WTC11 (cell line): ENCODE measurements at regions not wholly inside any gene's neighbourhood (a gene's known extent, or its start where the extent isn't known, plus 50 kb on each side); places are given as distances from the start of the nearest gene placed in this dataset.

Experiments used
- ATAC-seq: fragments of 200-7000 bp; cut with Tn5 transposase; 2 replicates; pipeline ENCODE4 v1.10.0; 2021; ENCODE audit warnings: mild to moderate bottlenecking, moderate library complexity
- CTCF ChIA-PET: fragments of 300-600 bp; sonication (Branson Sonifier 250); formaldehyde crosslinking; loops from one replicate; lab custom pipeline; 2021; ENCODE audit warnings: antibody characterized with exemption; lab: Charles Lee
- POLR2A ChIA-PET: fragments of 350-600 bp; sonication (Branson Sonifier 250); formaldehyde crosslinking; loops from one replicate; lab custom pipeline; 2021; ENCODE audit warnings: antibody characterized with exemption; lab: Charles Lee
- DNase-seq: peaks from one replicate; pipeline ENCODE4 v3.0.0; 2021; ENCODE audit warnings: low spot score
- H3K27ac Mint-ChIP-seq: 2 replicates; pipeline ENCODE4 v1.8.0; 2021; ENCODE audit warnings: mixed read lengths
- H3K27me3 Mint-ChIP-seq: 2 replicates; pipeline ENCODE4 v1.8.0; 2021; ENCODE audit warnings: low read depth, mild to moderate bottlenecking, moderate library complexity, mixed read lengths
- H3K36me3 Mint-ChIP-seq: 2 replicates; pipeline ENCODE4 v1.8.0; 2021; ENCODE audit warnings: mixed read lengths
- H3K4me1 Mint-ChIP-seq: 2 replicates; pipeline ENCODE4 v1.8.0; 2022; ENCODE audit warnings: mixed read lengths
- H3K4me3 Mint-ChIP-seq: 2 replicates; pipeline ENCODE4 v1.8.0; 2021; ENCODE audit warnings: mild to moderate bottlenecking, moderate library complexity, mixed read lengths
- H3K9me3 Mint-ChIP-seq: 2 replicates; pipeline ENCODE4 v1.8.0; 2021; ENCODE audit warnings: mixed read lengths
- ARID4B ChIP-seq: sonication (generic); formaldehyde crosslinking; IDR thresholded peaks from 2 replicates; pipeline ENCODE4 v1.8.0; 2023; ENCODE audit warnings: missing genetic modification reagents, mild to moderate bottlenecking, borderline replicate concordance
- E2F4 ChIP-seq: sonication (generic); formaldehyde crosslinking; IDR thresholded peaks from 2 replicates; pipeline ENCODE4 v1.8.1; 2022; ENCODE audit warnings: low read depth, mild to moderate bottlenecking, moderate library complexity, missing genetic modification reagents, borderline replicate concordance
- ESRRA ChIP-seq: sonication (generic); formaldehyde crosslinking; IDR thresholded peaks from 2 replicates; pipeline ENCODE4 v1.8.1; 2022; ENCODE audit warnings: mild to moderate bottlenecking, missing genetic modification reagents, borderline replicate concordance
- FOXJ3 ChIP-seq: sonication (generic); formaldehyde crosslinking; IDR thresholded peaks from 2 replicates; pipeline ENCODE4 v1.9.0; 2021; ENCODE audit warnings: missing genetic modification reagents, mild to moderate bottlenecking, borderline replicate concordance
- FOXP1 ChIP-seq: sonication (generic); formaldehyde crosslinking; IDR thresholded peaks from 2 replicates; pipeline ENCODE4 v1.8.0; 2022; ENCODE audit warnings: missing genetic modification reagents, mild to moderate bottlenecking, moderate library complexity, borderline replicate concordance
- FOXP4 ChIP-seq: sonication (generic); formaldehyde crosslinking; IDR thresholded peaks from 2 replicates; pipeline ENCODE4 v1.8.0; 2022; ENCODE audit warnings: mild to moderate bottlenecking, missing genetic modification reagents
- MYBL2 ChIP-seq: sonication (generic); formaldehyde crosslinking; IDR thresholded peaks from 2 replicates; pipeline ENCODE4 v1.8.1; 2023; ENCODE audit warnings: mild to moderate bottlenecking, moderate library complexity, missing genetic modification reagents
- NR1H2 ChIP-seq: sonication (generic); formaldehyde crosslinking; IDR thresholded peaks from 2 replicates; pipeline ENCODE4 v1.9.0; 2021; ENCODE audit warnings: mild to moderate bottlenecking, moderate library complexity, missing genetic modification reagents
- RORB ChIP-seq: fragments of 250-450 bp; sonication (Bioruptor Pico); IDR thresholded peaks from 2 replicates; pipeline ENCODE4 v1.9.0; 2021; ENCODE audit warnings: mild to moderate bottlenecking
- SMAD4 ChIP-seq: sonication (generic); formaldehyde crosslinking; IDR thresholded peaks from 2 replicates; pipeline ENCODE4 v1.8.0; 2022; ENCODE audit warnings: mild to moderate bottlenecking, missing genetic modification reagents
- SP1 ChIP-seq: sonication (generic); formaldehyde crosslinking; conservative IDR thresholded peaks from 2 replicates; pipeline ENCODE4 v1.8.1; 2022; ENCODE audit warnings: missing genetic modification reagents
- TCF7 ChIP-seq: sonication (generic); formaldehyde crosslinking; IDR thresholded peaks from 2 replicates; pipeline ENCODE4 v1.8.0; 2022; ENCODE audit warnings: mild to moderate bottlenecking, low read depth, missing genetic modification reagents, moderate library complexity
- TEAD4 ChIP-seq: sonication (generic); formaldehyde crosslinking; IDR thresholded peaks from 2 replicates; pipeline ENCODE4 v1.8.0; 2022; ENCODE audit warnings: mild to moderate bottlenecking, missing genetic modification reagents
- TP53 ChIP-seq: sonication (generic); formaldehyde crosslinking; IDR thresholded peaks from 2 replicates; pipeline ENCODE4 v1.8.1; 2023; ENCODE audit warnings: mild to moderate bottlenecking, missing genetic modification reagents
- ZBTB21 ChIP-seq: sonication (generic); formaldehyde crosslinking; IDR thresholded peaks from 2 replicates; pipeline ENCODE4 v1.8.1; 2023; ENCODE audit warnings: mild to moderate bottlenecking, missing genetic modification reagents, borderline replicate concordance
- ZBTB43 ChIP-seq: sonication (generic); formaldehyde crosslinking; IDR thresholded peaks from 2 replicates; pipeline ENCODE4 v1.8.1; 2023; ENCODE audit warnings: mild to moderate bottlenecking, missing genetic modification reagents
- ZNF138 ChIP-seq: sonication (generic); formaldehyde crosslinking; conservative IDR thresholded peaks from 2 replicates; pipeline ENCODE4 v1.8.1; 2022; ENCODE audit warnings: mild to moderate bottlenecking, moderate library complexity, missing genetic modification reagents
- ZNF317 ChIP-seq: sonication (generic); formaldehyde crosslinking; IDR thresholded peaks from 2 replicates; pipeline ENCODE4 v1.8.1; 2023; ENCODE audit warnings: low read depth, mild to moderate bottlenecking, moderate library complexity, missing genetic modification reagents, borderline replicate concordance
- ZNF512 ChIP-seq: sonication (generic); formaldehyde crosslinking; IDR thresholded peaks from 2 replicates; pipeline ENCODE4 v1.8.1; 2022; ENCODE audit warnings: missing genetic modification reagents, borderline replicate concordance
- TF ChIP-seq, protein P1 (sequence below): sonication (generic); formaldehyde crosslinking; IDR thresholded peaks from 2 replicates; pipeline ENCODE4 v1.8.0; 2022; ENCODE audit warnings: mild to moderate bottlenecking, missing genetic modification reagents
- TF ChIP-seq, protein P2 (sequence below): sonication (generic); formaldehyde crosslinking; IDR thresholded peaks from 2 replicates; pipeline ENCODE4 v1.8.0; 2022; ENCODE audit warnings: mild to moderate bottlenecking, missing genetic modification reagents
- TF ChIP-seq, protein P3 (sequence below): sonication (generic); formaldehyde crosslinking; IDR thresholded peaks from 2 replicates; pipeline ENCODE4 v1.8.0; 2022; ENCODE audit warnings: mild to moderate bottlenecking, missing genetic modification reagents

GRCh38 chr2:18795906-18796305 lies 206.5 kb upstream of the NT5C1B start (continued):
- TF ChIP-seq, protein P1, sequence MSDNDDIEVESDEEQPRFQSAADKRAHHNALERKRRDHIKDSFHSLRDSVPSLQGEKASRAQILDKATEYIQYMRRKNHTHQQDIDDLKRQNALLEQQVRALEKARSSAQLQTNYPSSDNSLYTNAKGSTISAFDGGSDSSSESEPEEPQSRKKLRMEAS (CRISPR knock-in tag): no peak
- TF ChIP-seq ZBTB21 (CRISPR knock-in tag) (no peak), FOXP4 (CRISPR knock-in tag) (no peak)
- TF ChIP-seq, protein P2, sequence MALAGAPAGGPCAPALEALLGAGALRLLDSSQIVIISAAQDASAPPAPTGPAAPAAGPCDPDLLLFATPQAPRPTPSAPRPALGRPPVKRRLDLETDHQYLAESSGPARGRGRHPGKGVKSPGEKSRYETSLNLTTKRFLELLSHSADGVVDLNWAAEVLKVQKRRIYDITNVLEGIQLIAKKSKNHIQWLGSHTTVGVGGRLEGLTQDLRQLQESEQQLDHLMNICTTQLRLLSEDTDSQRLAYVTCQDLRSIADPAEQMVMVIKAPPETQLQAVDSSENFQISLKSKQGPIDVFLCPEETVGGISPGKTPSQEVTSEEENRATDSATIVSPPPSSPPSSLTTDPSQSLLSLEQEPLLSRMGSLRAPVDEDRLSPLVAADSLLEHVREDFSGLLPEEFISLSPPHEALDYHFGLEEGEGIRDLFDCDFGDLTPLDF (CRISPR knock-in tag): no peak

DNA sequence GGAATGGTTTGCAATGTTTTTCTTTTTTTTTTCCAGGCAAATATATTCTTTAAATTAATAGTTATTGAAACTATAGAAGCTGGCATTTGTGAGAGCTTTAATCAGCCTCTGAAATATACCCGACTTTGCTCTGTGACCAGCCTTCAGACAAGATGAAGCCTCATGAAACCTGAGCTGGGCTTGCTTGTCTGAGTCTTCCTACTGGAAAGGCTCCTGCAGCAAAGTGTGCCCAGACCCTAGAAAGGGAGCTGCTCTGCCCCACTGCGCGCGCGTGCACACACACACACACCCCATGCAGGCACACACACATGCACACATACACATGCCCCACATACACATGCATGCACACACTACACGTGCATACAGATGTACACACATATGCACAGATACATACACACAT lies 203.3 kb upstream of the NT5C1B start:
- Mint-ChIP-seq H3K27me3 (no peaks in the 10 kb centered on the region; the same call in 1 of the 2 replicates), H3K4me1 (no peaks in the 10 kb centered on the region), H3K36me3 (no peaks in the 10 kb centered on the region), H3K27ac (no peak overlapping the region), H3K9me3 (no peaks in the 10 kb centered on the region)
- POLR2A ChIA-PET: no interaction called here
- ATAC-seq (no peak), DNase-seq (no peak)
- TF ChIP-seq SMAD4 (CRISPR knock-in tag) (no peak), TP53 (no peak), ZNF512 (CRISPR knock-in tag) (no peak), TEAD4 (CRISPR knock-in tag) (no peak), ESRRA (CRISPR knock-in tag) (no peak), MYBL2 (no peak), ZBTB43 (CRISPR knock-in tag) (no peak), SP1 (CRISPR knock-in tag) (no peak), TCF7 (no peak), ZNF138 (no peak), ZNF317 (CRISPR knock-in tag) (no peak), ZBTB21 (CRISPR knock-in tag) (no peak), FOXJ3 (CRISPR knock-in tag) (no peak), ARID4B (no peak), RORB (CRISPR knock-in tag) (no peak), NR1H2 (CRISPR knock-in tag) (no peak), FOXP1 (CRISPR knock-in tag) (no peak), E2F4 (CRISPR knock-in tag) (no peak)
- TF ChIP-seq, protein P1 (CRISPR knock-in tag): no peak
- TF ChIP-seq, protein P3, sequence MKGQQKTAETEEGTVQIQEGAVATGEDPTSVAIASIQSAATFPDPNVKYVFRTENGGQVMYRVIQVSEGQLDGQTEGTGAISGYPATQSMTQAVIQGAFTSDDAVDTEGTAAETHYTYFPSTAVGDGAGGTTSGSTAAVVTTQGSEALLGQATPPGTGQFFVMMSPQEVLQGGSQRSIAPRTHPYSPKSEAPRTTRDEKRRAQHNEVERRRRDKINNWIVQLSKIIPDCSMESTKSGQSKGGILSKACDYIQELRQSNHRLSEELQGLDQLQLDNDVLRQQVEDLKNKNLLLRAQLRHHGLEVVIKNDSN: no peak
- TF ChIP-seq, all 79 proteins: peak for 0
- CTCF ChIA-PET: no interaction called here
- no peak overlapping the region for H3K4me3 Mint-ChIP-seq
